Gastroesophageal sphincter (tissue), 4 donors: ENCODE measurements at regions not wholly inside any gene's neighbourhood (a gene's known extent, or its start where the extent isn't known, plus 50 kb on each side); places are given as distances from the start of the nearest gene placed in this dataset.

ENCODE experiments used
- ATAC-seq: fragments of 150-250 bp; one replicate; pipeline ENCODE4 v1.9.1; 2016; ENCODE audit warnings: mild to moderate bottlenecking, moderate library complexity
- H3K27ac ChIP-seq, 4 donors: fragments of 200-600 bp; sonication (generic) in 3 of 4; 1 replicate in 3 of 4; 2 replicates in 1 of 4; pipeline ENCODE4 v1.5.1; 2016 to 2019
- H3K27me3 ChIP-seq: fragments of 200-600 bp; sonication (generic); one replicate; pipeline ENCODE4 v1.5.1; 2019
- H3K36me3 ChIP-seq, 2 donors: fragments of 200-600 bp; sonication (generic); one replicate each; pipeline ENCODE4 v1.5.1; 2019; ENCODE audit warnings: control low read depth in 1 of 2
- H3K4me1 ChIP-seq, 3 donors: fragments of 200-600 bp; sonication (generic); 1 replicate in 2 of 3; 2 replicates in 1 of 3; pipeline ENCODE4 v1.5.1; 2016 to 2019; ENCODE audit warnings: control low read depth in 2 of 3
- H3K4me3 ChIP-seq, 2 donors: fragments of 200-600 bp; sonication (generic); one replicate each; pipeline ENCODE4 v1.5.1; 2019; ENCODE audit warnings: mild to moderate bottlenecking in 1 of 2, moderate library complexity in 1 of 2
- H3K9me3 ChIP-seq, 3 donors: fragments of 200-600 bp; sonication (generic); one replicate each; pipeline ENCODE4 v1.5.1; 2017 to 2019; ENCODE audit warnings: control low read depth in 2 of 3
- CTCF ChIP-seq, 4 experiments: fragments of 200-600 bp in 2 of 4; fragments of 450-650 bp in 2 of 4; sonication (generic) in 1 of 4; IDR thresholded peaks; one replicate each; pipeline ENCODE4 v1.5.1; 2017 to 2019; ENCODE audit warnings: antibody characterized with exemption in 4 of 4, mild to moderate bottlenecking in 2 of 4, moderate library complexity in 2 of 4
- EP300 ChIP-seq: sonication (generic); formaldehyde crosslinking; IDR thresholded peaks from one replicate; pipeline ENCODE4 v1.6.1; 2017; ENCODE audit warnings: antibody characterized with exemption, mild to moderate bottlenecking
- POLR2A ChIP-seq, 2 donors: fragments of 450-650 bp; IDR thresholded peaks; one replicate each; pipeline ENCODE4 v1.6.1; 2017; ENCODE audit warnings: antibody characterized with exemption in 2 of 2, mild to moderate bottlenecking in 2 of 2, moderate library complexity in 1 of 2
- POLR2AphosphoS5 ChIP-seq: sonication (generic); formaldehyde crosslinking; IDR thresholded peaks from one replicate; pipeline ENCODE4 v1.6.1; 2017; ENCODE audit warnings: antibody characterized with exemption
- WGBS, 2 donors: methylation state at CpG; one replicate each; pipeline ENCODE4 v1.1.5; 2018; ENCODE audit warnings: low coverage in 1 of 2; 5-methylcytosine and 5-hydroxymethylcytosine counted together

GRCh38 chrX:27086237-27086636, 376.9 kb downstream of the PPP4R3C start:
- 14 to 75% methylated on average over 1 of the region's 1 CpG for WGBS, 2 donors

GRCh38 chrX:27085346-27085745, 377.8 kb downstream of the PPP4R3C start:
- 33 to 70% methylated on average over 1 to 3 of the region's 4 CpGs for WGBS, 2 donors
- no peaks in the 10 kb centered on the region for H3K36me3 ChIP-seq
- no peak for ATAC-seq

More at GRCh38 chrX:27086237-27086636, 376.9 kb downstream of the PPP4R3C start:
- no peak overlapping the region for H3K27ac ChIP-seq
- H3K4me3 ChIP-seq: no peak overlapping the region
- TF ChIP-seq EP300 (no peak), CTCF (IDR thresholded peaks at IDR 0.05) (no peak), POLR2A (IDR thresholded peaks at IDR 0.05) (no peak), POLR2AphosphoS5 (no peak)
- no peaks in the 10 kb centered on the region for H3K4me1 ChIP-seq
- ATAC-seq: no peak
- no peaks in the 10 kb centered on the region for H3K27me3 ChIP-seq
- H3K36me3 ChIP-seq: no peaks in the 10 kb centered on the region
- no peaks in the 10 kb centered on the region for H3K9me3 ChIP-seq

DNA sequence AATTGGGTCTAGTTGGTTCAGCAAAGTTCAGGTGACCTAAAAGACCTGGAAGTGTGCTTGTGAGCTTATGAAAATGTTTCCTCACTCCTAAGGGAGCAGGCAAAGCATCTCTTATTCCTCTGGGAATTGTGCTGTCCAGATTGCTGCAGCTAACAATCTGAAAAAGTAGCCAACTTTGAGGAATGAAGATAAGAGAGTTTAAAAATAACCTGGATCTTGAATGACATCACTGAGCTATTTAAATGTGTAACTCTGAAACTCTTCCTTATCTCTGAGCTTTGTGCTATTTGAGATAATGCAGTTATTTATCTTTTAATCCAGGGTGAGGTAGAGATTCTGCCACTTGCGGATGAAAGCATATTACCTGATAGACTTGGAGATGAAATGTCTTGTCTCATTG, 384.8 kb downstream of the PPP4R3C start:
- TF ChIP-seq EP300 (no peak), CTCF (IDR thresholded peaks at IDR 0.05) (no peak), POLR2AphosphoS5 (no peak), POLR2A (IDR thresholded peaks at IDR 0.05) (no peak)
- ATAC-seq: no peak
- Histone ChIP-seq H3K4me3 (no peak overlapping the region), H3K36me3 (no peaks in the 10 kb centered on the region), H3K9me3 (no peaks in the 10 kb centered on the region), H3K4me1 (no peaks in the 10 kb centered on the region), H3K27me3 (no peaks in the 10 kb centered on the region), H3K27ac (no peak overlapping the region)
- 63% methylated on average over 1 of the region's 1 CpG; no CpG with 5 or more reads in 1 of the 2 donors for WGBS, 2 donors

More at GRCh38 chrX:27085346-27085745, 377.8 kb downstream of the PPP4R3C start:
- Histone ChIP-seq H3K27me3 (no peaks in the 10 kb centered on the region), H3K4me3 (no peak overlapping the region), H3K4me1 (no peaks in the 10 kb centered on the region), H3K9me3 (no peaks in the 10 kb centered on the region), H3K27ac (no peak overlapping the region)
- no peak for TF ChIP-seq EP300

DNA sequence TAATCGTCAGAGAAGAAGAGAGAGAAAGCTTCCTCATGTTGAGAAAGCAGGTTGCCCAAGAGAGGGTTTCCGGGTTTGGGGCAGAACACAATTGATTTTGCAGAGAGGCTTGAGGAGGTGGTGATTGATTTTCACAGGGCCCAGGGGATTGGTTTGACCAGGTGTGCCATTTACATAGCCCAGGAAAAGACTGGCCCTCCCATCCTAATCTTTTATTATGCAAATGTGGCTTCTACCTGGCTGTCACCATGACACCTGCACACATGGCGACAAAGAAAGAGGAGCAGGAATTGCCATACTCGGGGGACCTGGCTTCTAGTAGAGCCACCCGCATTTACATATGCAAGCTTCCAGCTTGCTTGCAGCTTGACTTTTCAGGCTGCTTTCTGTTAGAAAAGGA, 405.3 kb downstream of the PPP4R3C start:
- Histone ChIP-seq H3K4me3 (no peak overlapping the region), H3K36me3 (no peaks in the 10 kb centered on the region), H3K9me3 (no peaks in the 10 kb centered on the region), H3K27me3 (no peaks in the 10 kb centered on the region), H3K27ac (no peak overlapping the region), H3K4me1 (no peaks in the 10 kb centered on the region)
- TF ChIP-seq POLR2AphosphoS5 (no peak), CTCF (IDR thresholded peaks at IDR 0.05) (no peak), EP300 (no peak), POLR2A (IDR thresholded peaks at IDR 0.05) (no peak)
- WGBS, 2 donors: 73 to 84% methylated on average over 2 to 5 of the region's 5 CpGs
- ATAC-seq: no peak

- no peaks in the 10 kb centered on the region for H3K9me3 ChIP-seq
- WGBS, 2 donors: 0 to 10% methylated on average over 1 of the region's 1 CpG
- H3K4me1 ChIP-seq: no peaks in the 10 kb centered on the region
- H3K27ac ChIP-seq: no peak overlapping the region
- H3K36me3 ChIP-seq: no peaks in the 10 kb centered on the region
- no peak for ATAC-seq
- no peak for TF ChIP-seq CTCF (IDR thresholded peaks at IDR 0.05)
- TF ChIP-seq EP300: no peak
- no peak for TF ChIP-seq POLR2A (IDR thresholded peaks at IDR 0.05)
- no peak for TF ChIP-seq POLR2AphosphoS5
- H3K27me3 ChIP-seq: no peaks in the 10 kb centered on the region
- H3K4me3 ChIP-seq: no peak overlapping the region
Measured at GRCh38 chrX:27039332-27039731, 423.8 kb downstream of the PPP4R3C start.
